GM12878 (cell line): ENCODE measurements at regions not wholly inside any gene's neighbourhood (a gene's known extent, or its start where the extent isn't known, plus 50 kb on each side); places are given as distances from the start of the nearest gene placed in this dataset.

Source experiments
- ATAC-seq: fragments of 200-7000 bp; cut with Tn5 transposase; 3 replicates; pipeline ENCODE4 v1.9.1; 2020; ENCODE audit warnings: mild to moderate bottlenecking, moderate library complexity
- BruUV-seq: library from RNA; stranded (reverse); fragments of 400-500 nt; replicated peaks from 2 replicates; lab custom pipeline; 2021; lab: Mats Ljungman, UMichigan
- CTCF ChIA-PET: fragments of 300-600 bp; sonication (Branson Sonifier 250); formaldehyde crosslinking; extraction: SDS; loops from one replicate; lab custom pipeline; 2021; ENCODE audit warnings: inconsistent platforms; lab: Yijun Ruan, JAX
- POLR2A ChIA-PET: fragments of 350-600 bp; formaldehyde crosslinking; extraction: SDS; loops from one replicate; lab custom pipeline; 2021; ENCODE audit warnings: inconsistent platforms; lab: Charles Lee
- RAD21 ChIA-PET: fragments of 300-600 bp; sonication (Branson Sonifier 250); formaldehyde crosslinking; loops from one replicate; lab custom pipeline; 2023; ENCODE audit warnings: antibody characterized with exemption; ENCODE audit not compliant: unreplicated experiment; lab: Charles Lee
- SMC1A ChIA-PET: fragments of 300-600 bp; sonication (Branson Sonifier 250); formaldehyde crosslinking; loops from one replicate; lab custom pipeline; 2023; ENCODE audit not compliant: unreplicated experiment, uncharacterized antibody; lab: Charles Lee
- DNase-seq: peaks from one replicate; pipeline ENCODE4 v3.0.0-alpha.2; 2011; ENCODE audit warnings: low read depth, low spot score
- FAIRE-seq: peaks from 3 replicates; lab custom pipeline; 2011; peaks lifted over from hg19 to GRCh38; lab: Jason Lieb, UNC
- H2AFZ ChIP-seq: 2 replicates; pipeline ENCODE4 v1.6.0; 2011; ENCODE audit warnings: low read depth, low read length, control low read depth; ENCODE audit not compliant: control insufficient read depth
- H3K27ac ChIP-seq: 2 replicates; pipeline ENCODE4 v1.5.1; 2011; ENCODE audit warnings: control low read depth; ENCODE audit not compliant: control insufficient read depth, insufficient read depth
- H3K27me3 ChIP-seq, 2 experiments: replicated peaks in 1 of 2; 2 replicates each; pipeline versions ENCODE4 v1.6.0 to v1.6.1; 2011; ENCODE audit warnings: low read length in 1 of 2; ENCODE audit not compliant: control insufficient read depth in 2 of 2, insufficient read depth in 2 of 2
- H3K36me3 ChIP-seq, 2 experiments: 2 replicates each; pipeline ENCODE4 v1.5.1; 2011; ENCODE audit warnings: low read length in 1 of 2; ENCODE audit not compliant: control insufficient read depth in 2 of 2, insufficient read depth in 2 of 2
- H3K4me1 ChIP-seq: 2 replicates; pipeline ENCODE4 v1.6.1; 2011; ENCODE audit warnings: mild to moderate bottlenecking, low read length, moderate library complexity, mixed read lengths; ENCODE audit not compliant: control insufficient read depth, insufficient read depth
- H3K4me2 ChIP-seq: 2 replicates; pipeline ENCODE4 v1.6.0; 2011; ENCODE audit warnings: control low read depth; ENCODE audit not compliant: control insufficient read depth, insufficient read depth
- H3K4me3 ChIP-seq: fragments of 200-600 bp; sonication (generic); 2 replicates; pipeline ENCODE4 v1.5.1; 2016
- H3K79me2 ChIP-seq: 2 replicates; pipeline ENCODE4 v1.6.0; 2011; ENCODE audit warnings: low read length; ENCODE audit not compliant: control insufficient read depth, insufficient read depth
- H3K9ac ChIP-seq: 2 replicates; pipeline ENCODE4 v1.8.0; 2011; ENCODE audit warnings: low read length, control low read depth, mixed read lengths; ENCODE audit not compliant: control insufficient read depth, insufficient read depth
- H3K9me3 ChIP-seq: replicated peaks from 3 replicates; pipeline ENCODE4 v1.5.1; 2011; ENCODE audit warnings: mild to moderate bottlenecking, low read length; ENCODE audit not compliant: control insufficient read depth, insufficient read depth
- H4K20me1 ChIP-seq: 2 replicates; pipeline ENCODE4 v1.6.0; 2011; ENCODE audit not compliant: control insufficient read depth, insufficient read depth
- BCLAF1 ChIP-seq: fragments of 450-650 bp; IDR thresholded peaks from 2 replicates; pipeline ENCODE4 v1.6.1; 2017; ENCODE audit warnings: antibody characterized with exemption, mild to moderate bottlenecking, moderate library complexity
- BRCA1 ChIP-seq: IDR thresholded peaks from 2 replicates; pipeline ENCODE4 v1.6.1; 2011; ENCODE audit warnings: low read depth, low read length, improper control_type of control experiment
- CEBPB ChIP-seq, 2 experiments: fragments of 150-350 bp in 1 of 2; IDR thresholded peaks; 2 replicates each; pipeline ENCODE4 v1.6.1; 2012 to 2014; ENCODE audit warnings: low read depth in 2 of 2, low read length in 2 of 2, borderline replicate concordance in 1 of 2, inconsistent platforms in 1 of 2
- CHD2 ChIP-seq: IDR thresholded peaks from 2 replicates; pipeline ENCODE4 v1.6.1; 2011; ENCODE audit warnings: low read depth, low read length, improper control_type of control experiment, borderline replicate concordance
- MEF2A ChIP-seq: IDR thresholded peaks from 2 replicates; pipeline ENCODE4 v1.6.1; 2011; ENCODE audit warnings: low read depth, mild to moderate bottlenecking, low read length, moderate library complexity; ENCODE audit not compliant: insufficient read depth
- POU2F2 ChIP-seq: IDR thresholded peaks from 3 replicates; pipeline ENCODE4 v1.6.1; 2011; ENCODE audit warnings: low read depth, mild to moderate bottlenecking, low read length, borderline replicate concordance
- TAF1 ChIP-seq: IDR thresholded peaks from 2 replicates; pipeline ENCODE4 v1.6.1; 2011; ENCODE audit warnings: mild to moderate bottlenecking, low read depth, low read length, borderline replicate concordance
- TCF12 ChIP-seq: IDR thresholded peaks from 2 replicates; pipeline ENCODE4 v1.6.1; 2011; ENCODE audit warnings: low read depth, mild to moderate bottlenecking, low read length
- ZBTB33 ChIP-seq: fragments of 450-650 bp; IDR thresholded peaks from 2 replicates; pipeline ENCODE4 v1.6.1; 2017; ENCODE audit warnings: mild to moderate bottlenecking
- WGBS: methylation state at CpG from one replicate; pipeline ENCODE4 v1.1.6; 2016; ENCODE audit warnings: low lambda C conversion rate; ENCODE audit not compliant: insufficient replicate concordance, insufficient coverage; ENCODE audit errors: missing lambda C conversion rate; 5-methylcytosine and 5-hydroxymethylcytosine counted together
- in situ Hi-C: fragments of 300-500 bp; cut with MboI; formaldehyde crosslinking; loops from 9 replicates; pipeline ENCODE4 v1.14.3; 2018; ENCODE audit warnings: mixed read lengths
- intact Hi-C: fragments of 100-400 bp; cut with micrococcal nuclease; formaldehyde crosslinking; loops from one replicate; pipeline ENCODE4 v1.14.2; 2022; ENCODE audit not compliant: unreplicated experiment
- TF ChIP-seq, protein P1 (sequence below): fragments of 450-650 bp; formaldehyde crosslinking; IDR thresholded peaks from 2 replicates; pipeline ENCODE4 v1.5.0; 2022; ENCODE audit warnings: mild to moderate bottlenecking, missing genetic modification characterization

- CTCF ChIA-PET = interaction anchor here (0.6 kb wide), 1 partner anchor 670 kb away, joined by 3 read pairs; no protein-coding TSS in a partner anchor
- TF ChIP-seq TCF12 (no peak), MEF2A (no peak), CEBPB (IDR thresholded peaks at IDR 0.05; ENCODE audit: borderline replicate concordance in 1 of 2, low read depth in 2 of 2, low read length in 2 of 2) (no peak), POU2F2 (no peak), CHD2 (no peak)
- TF ChIP-seq, all 136 proteins: peak for 0
- H3K4me1 ChIP-seq = no peaks in the 10 kb centered on the region
- H3K36me3 ChIP-seq = no peaks in the 10 kb centered on the region
- ChIA-PET RAD21 (no interaction called here), POLR2A (no interaction called here), SMC1A (no interaction called here)
- FAIRE-seq (no peak), ATAC-seq (no peak), DNase-seq (no peak)
- in situ Hi-C loops = no loop called here
- no peak overlapping the region for H3K27ac ChIP-seq
- no peak overlapping the region for H3K4me3 ChIP-seq
- H2AFZ ChIP-seq = no peak overlapping the region
- intact Hi-C loops = no loop called here
- H3K27me3 ChIP-seq = no peaks in the 10 kb centered on the region
- no peaks in the 10 kb centered on the region for H4K20me1 ChIP-seq
- no TSS peak for BruUV-seq
- 17% methylated on average over 6 of the region's 6 CpGs for WGBS
- no peaks in the 10 kb centered on the region for H3K9me3 ChIP-seq
- H3K4me2 ChIP-seq = no peak overlapping the region
- H3K79me2 ChIP-seq = no peaks in the 10 kb centered on the region
- H3K9ac ChIP-seq = no peak overlapping the region
Measured at GRCh38 chr5:39479537-39479936, 54.8 kb upstream of the DAB2 start.

GRCh38 chr5:39478863-39479262 lies 54.1 kb upstream of the DAB2 start:
- in situ Hi-C loops = no loop called here
- ATAC-seq (no peak), FAIRE-seq (no peak), DNase-seq (no peak)
- no peaks in the 10 kb centered on the region for H3K27me3 ChIP-seq
- RAD21 ChIA-PET = no interaction called here
- no peak overlapping the region for H3K27ac ChIP-seq
- no TSS peak for BruUV-seq
- H3K36me3 ChIP-seq = no peaks in the 10 kb centered on the region
- H3K4me1 ChIP-seq = no peaks in the 10 kb centered on the region
- SMC1A ChIA-PET = no interaction called here
- H4K20me1 ChIP-seq = no peaks in the 10 kb centered on the region
- no peak overlapping the region for H3K9ac ChIP-seq
- POLR2A ChIA-PET = no interaction called here
- H3K4me3 ChIP-seq = no peak overlapping the region
- H2AFZ ChIP-seq = no peak overlapping the region
- H3K4me2 ChIP-seq = no peak overlapping the region
- H3K79me2 ChIP-seq = no peaks in the 10 kb centered on the region
- WGBS = 0% methylated on average over 1 of the region's 1 CpG
- intact Hi-C loops = no loop called here
- H3K9me3 ChIP-seq = no peaks in the 10 kb centered on the region
- CTCF ChIA-PET = no interaction called here
- TF ChIP-seq, protein P1, sequence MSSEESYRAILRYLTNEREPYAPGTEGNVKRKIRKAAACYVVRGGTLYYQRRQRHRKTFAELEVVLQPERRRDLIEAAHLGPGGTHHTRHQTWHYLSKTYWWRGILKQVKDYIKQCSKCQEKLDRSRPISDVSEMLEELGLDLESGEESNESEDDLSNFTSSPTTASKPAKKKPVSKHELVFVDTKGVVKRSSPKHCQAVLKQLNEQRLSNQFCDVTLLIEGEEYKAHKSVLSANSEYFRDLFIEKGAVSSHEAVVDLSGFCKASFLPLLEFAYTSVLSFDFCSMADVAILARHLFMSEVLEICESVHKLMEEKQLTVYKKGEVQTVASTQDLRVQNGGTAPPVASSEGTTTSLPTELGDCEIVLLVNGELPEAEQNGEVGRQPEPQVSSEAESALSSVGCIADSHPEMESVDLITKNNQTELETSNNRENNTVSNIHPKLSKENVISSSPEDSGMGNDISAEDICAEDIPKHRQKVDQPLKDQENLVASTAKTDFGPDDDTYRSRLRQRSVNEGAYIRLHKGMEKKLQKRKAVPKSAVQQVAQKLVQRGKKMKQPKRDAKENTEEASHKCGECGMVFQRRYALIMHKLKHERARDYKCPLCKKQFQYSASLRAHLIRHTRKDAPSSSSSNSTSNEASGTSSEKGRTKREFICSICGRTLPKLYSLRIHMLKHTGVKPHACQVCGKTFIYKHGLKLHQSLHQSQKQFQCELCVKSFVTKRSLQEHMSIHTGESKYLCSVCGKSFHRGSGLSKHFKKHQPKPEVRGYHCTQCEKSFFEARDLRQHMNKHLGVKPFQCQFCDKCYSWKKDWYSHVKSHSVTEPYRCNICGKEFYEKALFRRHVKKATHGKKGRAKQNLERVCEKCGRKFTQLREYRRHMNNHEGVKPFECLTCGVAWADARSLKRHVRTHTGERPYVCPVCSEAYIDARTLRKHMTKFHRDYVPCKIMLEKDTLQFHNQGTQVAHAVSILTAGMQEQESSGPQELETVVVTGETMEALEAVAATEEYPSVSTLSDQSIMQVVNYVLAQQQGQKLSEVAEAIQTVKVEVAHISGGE (CRISPR knock-in tag) = no peak
- TF ChIP-seq BCLAF1 (no peak), ZBTB33 (no peak), BRCA1 (no peak), TAF1 (no peak)
